Inflammatory macrophage (primary cell): ENCODE measurements at regions not wholly inside any gene's neighbourhood (a gene's known extent, or its start where the extent isn't known, plus 50 kb on each side); places are given as distances from the start of the nearest gene placed in this dataset.

Experiments
- DNase-seq, 2 donors: peaks; one replicate each; pipeline ENCODE4 v3.0.0-alpha.2; 2020 to 2022

DNA sequence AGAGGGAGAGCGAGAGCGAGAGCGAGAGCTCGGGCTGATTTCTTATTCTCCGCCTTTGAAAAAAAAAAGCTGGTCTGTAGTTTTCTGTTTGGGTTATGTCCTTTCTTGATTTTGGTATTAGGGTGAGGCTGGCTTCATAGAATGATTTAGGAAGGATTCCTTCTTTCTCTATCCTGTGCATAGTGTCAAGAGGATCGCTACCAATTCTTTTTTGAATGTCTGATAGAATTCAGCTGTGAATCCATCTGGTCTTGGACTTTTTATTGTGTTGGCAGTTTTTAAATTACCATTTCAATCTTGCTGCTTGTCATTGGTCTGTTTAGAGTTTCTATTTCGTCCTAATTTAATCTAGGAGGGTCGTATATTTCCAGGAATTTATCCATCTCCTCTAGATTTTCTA, 1414.6 kb upstream of the MIR17HG start:
- DNase-seq = no peak

GRCh38 chr13:89936256-89936655, 1411.2 kb upstream of the MIR17HG start:
- DNase-seq = no peak

- no peak for DNase-seq
These were observed 1410.1 kb upstream of the MIR17HG start for GRCh38 chr13:89937420-89937819.

- no peak for DNase-seq
These were observed 1407.1 kb upstream of the MIR17HG start for GRCh38 chr13:89940383-89940782.

- no peak for DNase-seq
These were observed 1404.3 kb upstream of the MIR17HG start for GRCh38 chr13:89943139-89943538.

GRCh38 chr13:89950225-89950624, 1397.3 kb upstream of the MIR17HG start:
- no peak for DNase-seq

GRCh38 chr13:89951341-89951740, 1396.1 kb upstream of the MIR17HG start:
- no peak for DNase-seq

DNA sequence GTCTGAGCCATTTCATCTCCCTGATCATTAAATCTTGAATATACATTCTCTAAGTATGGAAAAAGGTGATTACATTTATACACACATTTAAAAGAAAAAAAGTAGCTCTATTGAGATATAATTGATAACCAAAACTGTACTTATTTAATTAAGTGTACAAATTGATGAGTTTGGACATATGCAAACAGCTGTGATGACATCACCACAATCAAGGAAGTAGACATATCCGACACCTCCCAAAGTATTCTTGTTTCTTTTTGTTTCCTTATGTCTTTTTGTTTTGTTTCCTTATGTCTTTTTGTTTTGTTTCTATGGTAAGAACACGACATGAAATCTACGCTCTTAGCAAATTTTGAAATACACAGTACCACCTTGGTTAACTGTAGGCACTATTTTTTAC, 1393.9 kb upstream of the MIR17HG start:
- no peak for DNase-seq

GRCh38 chr13:89955773-89956172, 1391.7 kb upstream of the MIR17HG start:
- DNase-seq = no peak

- DNase-seq = no peak
These were observed 1388.4 kb upstream of the MIR17HG start for GRCh38 chr13:89959074-89959473.

GRCh38 chr13:89965252-89965651, 1382.2 kb upstream of the MIR17HG start:
- no peak for DNase-seq

DNA sequence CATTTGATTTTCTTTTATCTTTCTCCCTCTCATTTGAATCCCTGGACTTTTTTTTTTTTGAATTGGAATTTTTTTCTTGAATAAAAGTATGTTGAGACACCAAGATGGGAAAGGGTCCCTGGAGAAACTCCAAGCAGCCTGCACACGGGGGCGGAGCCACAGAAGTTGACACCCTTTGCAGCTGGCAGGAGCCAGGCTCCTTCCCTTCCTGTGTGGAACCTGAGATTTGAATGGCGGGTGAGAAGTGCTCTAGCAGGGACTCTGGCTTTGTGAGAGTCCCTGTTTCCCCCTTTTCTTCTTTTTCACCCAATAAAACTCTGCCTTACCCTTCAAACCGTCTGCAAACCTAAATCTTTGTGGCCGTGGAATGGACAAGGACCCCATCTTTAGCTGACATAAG, 1381.0 kb upstream of the MIR17HG start:
- DNase-seq = no peak

- DNase-seq = no peak
These were observed 1379.8 kb upstream of the MIR17HG start for GRCh38 chr13:89967701-89968100.

DNA sequence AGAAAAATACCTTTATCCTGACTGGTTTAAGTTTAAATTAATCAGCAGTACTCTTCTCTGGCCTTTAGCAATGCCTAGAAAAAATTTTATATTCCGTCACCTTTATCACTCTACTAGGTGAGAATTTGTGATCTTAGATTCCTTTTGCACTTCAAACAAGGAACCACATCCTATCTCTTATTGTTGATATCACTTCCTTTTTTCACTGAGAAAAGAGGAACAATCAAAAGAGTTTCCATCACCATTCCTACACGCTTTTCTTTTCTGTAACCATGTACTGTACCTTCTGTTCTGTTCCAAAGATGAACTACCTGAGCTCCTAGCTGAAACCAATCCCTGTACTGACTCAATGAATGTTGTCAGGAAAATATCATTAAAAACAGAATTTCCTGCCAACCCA, 1379.0 kb upstream of the MIR17HG start:
- no peak for DNase-seq

DNA sequence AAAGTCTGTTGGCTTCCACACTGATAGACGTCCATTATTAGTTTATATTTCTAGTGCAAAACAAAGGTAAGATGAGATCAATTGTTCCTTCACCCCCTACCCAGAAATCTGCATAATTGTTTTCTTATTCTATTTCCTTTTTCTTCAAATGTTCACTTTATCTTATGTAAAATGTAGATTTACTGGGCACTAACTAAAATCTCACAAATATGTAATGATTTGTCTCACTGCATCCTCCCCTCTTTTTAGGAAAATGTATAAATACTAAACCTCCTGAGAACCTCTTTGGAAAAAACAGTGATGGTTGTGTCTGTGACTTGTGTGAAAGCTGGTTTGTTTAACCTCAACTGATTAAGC, 1377.2 kb upstream of the MIR17HG start:
- no peak for DNase-seq

- DNase-seq = no peak
These were observed 1370.3 kb upstream of the MIR17HG start for GRCh38 chr13:89977203-89977602.

DNA sequence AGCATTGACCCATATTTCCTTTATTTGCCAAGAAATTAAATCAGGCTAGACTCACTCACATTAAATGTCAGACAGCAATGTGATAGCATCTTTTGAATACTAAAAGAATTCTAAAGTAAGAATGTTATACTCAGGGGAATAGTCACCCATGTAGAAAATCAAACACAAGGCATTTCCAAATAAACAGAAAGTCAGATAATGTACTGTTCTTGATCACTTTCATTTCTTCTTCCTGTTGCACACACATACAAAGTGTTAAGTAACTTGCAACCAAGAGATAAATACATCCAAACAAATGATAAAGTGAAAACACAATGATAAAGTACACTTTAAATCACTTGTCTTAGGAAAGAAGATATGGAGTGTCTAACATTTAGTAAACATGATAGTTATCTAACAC, 1366.6 kb upstream of the MIR17HG start:
- DNase-seq = peak in 1 of 2 donors; percentile 10

- peak; percentile 48 to 87 for DNase-seq
These were observed 1364.9 kb upstream of the MIR17HG start for GRCh38 chr13:89982407-89983095.

DNA sequence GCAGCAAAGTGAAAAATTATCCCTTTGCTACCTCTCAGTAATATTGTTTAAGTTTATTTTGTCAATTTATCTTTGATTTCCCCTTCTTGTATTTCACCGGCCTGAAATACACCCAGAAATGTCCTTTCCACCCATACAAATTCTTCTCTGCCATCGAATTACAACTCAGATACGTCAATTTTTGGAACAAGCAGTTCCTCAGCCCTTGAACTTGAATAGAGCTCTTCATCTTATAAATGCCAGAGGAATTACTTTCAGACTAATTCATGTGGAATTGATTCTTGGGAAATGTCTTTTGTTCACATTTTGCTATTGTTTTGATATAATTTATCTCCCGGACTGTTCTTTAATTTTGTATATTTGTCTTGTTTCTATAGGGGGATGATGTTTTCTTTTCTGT, 1359.3 kb upstream of the MIR17HG start:
- DNase-seq = no peak

GRCh38 chr13:90003566-90003965, 1343.9 kb upstream of the MIR17HG start:
- no peak for DNase-seq

- no peak for DNase-seq
These were observed 1338.8 kb upstream of the MIR17HG start for GRCh38 chr13:90008707-90009149.

DNA sequence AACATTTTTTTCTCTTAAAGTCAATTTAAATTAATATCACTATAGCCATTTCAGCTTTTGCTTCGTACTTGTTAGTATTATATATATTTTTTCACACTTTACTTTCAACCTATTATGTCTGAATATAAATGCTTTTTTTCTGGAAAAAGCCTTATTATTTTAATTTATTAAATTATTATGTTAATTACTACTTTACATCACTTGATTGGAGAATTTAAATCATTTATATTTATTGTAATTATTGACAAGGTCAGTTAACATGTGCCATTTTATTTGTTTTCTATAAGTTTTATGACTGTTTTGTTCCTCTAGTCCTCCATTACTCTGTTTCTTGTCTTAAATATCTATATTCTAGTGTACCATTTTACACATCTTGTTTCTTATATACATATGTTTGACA, 1333.4 kb upstream of the MIR17HG start:
- no peak for DNase-seq

DNA sequence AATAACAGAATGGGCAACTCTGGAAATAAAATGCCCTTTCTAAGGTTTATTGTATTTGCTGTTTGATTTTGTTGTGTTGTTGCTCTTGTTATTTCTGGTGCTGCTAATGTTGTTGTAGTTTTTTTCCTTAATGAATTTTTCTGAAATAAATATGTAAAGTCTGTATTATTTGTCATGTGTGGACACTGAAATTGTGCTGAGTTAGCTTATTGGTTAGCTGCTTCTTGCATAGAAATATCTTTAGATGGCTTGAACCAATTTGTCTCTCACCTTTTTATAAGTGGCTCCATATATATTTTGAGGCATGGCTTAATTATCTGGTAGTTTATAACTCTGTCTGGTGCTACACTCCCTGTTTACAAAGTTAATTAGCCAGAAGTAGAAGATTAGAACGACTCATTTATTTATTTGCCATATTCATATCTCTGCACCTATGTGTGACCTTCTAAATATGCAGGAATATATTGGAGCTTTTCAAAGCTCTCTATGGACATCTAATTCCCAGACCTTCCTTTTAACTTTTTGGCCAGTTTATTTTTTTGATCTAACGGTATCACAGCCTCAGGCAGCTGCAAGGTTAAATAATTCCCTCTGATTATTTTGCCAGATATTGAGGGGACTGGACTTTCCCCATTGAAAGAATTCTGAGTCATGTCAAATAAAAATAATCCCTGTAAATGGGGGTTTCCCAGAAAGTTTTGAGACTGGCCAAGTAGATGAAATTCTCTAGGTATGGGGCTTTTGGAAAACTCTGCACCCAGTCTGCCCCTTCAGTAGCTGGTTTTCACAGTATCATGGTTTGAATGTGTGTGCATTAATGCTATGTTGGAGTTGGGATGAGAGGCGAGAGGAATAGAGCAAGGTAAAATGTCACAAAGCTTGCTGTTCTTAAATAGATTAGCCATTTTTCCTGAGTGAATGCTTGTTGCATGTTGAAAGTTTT, 1331.7 kb upstream of the MIR17HG start:
- DNase-seq = no peak

- no peak for DNase-seq
These were observed 1330.8 kb upstream of the MIR17HG start for GRCh38 chr13:90016688-90017087.
